ENCODE measurements at regions not wholly inside any gene's neighbourhood (a gene's known extent, or its start where the extent isn't known, plus 50 kb on each side); places are given as distances from the start of the nearest gene placed in this dataset.

DNA sequence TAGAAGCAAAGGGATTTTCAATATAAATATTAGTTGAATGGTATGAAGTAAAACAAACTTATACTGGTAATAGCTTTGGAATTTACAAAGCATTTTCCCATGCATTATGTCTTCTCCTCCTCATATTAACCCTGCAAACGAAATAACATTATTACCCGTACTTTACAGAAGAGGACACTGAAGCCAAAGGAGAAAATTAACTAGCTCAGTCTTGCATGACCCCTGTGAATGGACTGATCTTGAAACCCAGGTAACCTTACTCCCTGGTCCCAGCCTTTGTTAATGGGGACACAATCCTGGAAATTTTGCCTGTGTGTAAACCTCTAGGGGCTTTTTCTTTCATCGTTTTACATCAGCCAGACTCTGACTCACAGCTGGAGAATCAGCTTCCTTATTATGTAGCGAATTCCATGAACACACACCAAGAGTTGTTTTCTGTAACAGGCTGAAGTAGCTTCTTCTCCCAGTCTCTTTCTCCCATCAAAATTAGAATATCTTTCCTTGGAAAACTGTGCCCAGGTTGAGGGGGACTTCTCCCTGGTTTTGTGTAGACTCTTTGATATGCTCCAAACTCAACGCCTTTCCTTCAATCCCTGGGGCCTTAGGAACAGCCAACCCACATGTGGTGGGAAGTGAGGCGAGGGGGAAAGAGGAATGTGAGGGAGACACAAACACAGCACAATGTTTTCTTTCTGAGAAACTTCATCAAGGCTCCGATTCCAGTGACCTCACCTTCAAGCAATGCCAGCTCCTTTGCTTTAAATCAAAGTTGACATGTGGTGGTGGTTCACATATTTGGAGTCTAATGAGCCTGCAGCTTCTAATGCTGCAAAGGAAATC is 480.9 kb upstream of the PAPPA start:
- no peaks in the 10 kb centered on the region for H3K27me3 ChIP-seq (ENCODE audit: low read depth, low read length)
- H3K4me2 ChIP-seq (ENCODE audit: low read length): no peak overlapping the region
- H3K9me3 ChIP-seq (ENCODE audit: insufficient read depth, low read length): no peaks in the 10 kb centered on the region
- H3K36me3 ChIP-seq (replicated peaks; ENCODE audit: low read depth, low read length): no peaks in the 10 kb centered on the region
- H3K9ac ChIP-seq (ENCODE audit: low read length): no peak overlapping the region
- H3K4me3 ChIP-seq (ENCODE audit: low read length): no peak overlapping the region
- H3K27ac ChIP-seq (ENCODE audit: low read length): no peak overlapping the region
- H3K4me1 ChIP-seq (ENCODE audit: low read length): peaks cover 8% of the 10 kb centered on the region
- no peak for TF ChIP-seq EZH2phosphoT487 (IDR thresholded peaks at IDR 0.05; ENCODE audit: low read depth)
- no peak overlapping the region for H2AFZ ChIP-seq (ENCODE audit: low read depth, low read length)
- H4K20me1 ChIP-seq (ENCODE audit: insufficient read depth, low read length): no peaks in the 10 kb centered on the region
- no peaks in the 10 kb centered on the region for H3K79me2 ChIP-seq (ENCODE audit: low read length)

DNA sequence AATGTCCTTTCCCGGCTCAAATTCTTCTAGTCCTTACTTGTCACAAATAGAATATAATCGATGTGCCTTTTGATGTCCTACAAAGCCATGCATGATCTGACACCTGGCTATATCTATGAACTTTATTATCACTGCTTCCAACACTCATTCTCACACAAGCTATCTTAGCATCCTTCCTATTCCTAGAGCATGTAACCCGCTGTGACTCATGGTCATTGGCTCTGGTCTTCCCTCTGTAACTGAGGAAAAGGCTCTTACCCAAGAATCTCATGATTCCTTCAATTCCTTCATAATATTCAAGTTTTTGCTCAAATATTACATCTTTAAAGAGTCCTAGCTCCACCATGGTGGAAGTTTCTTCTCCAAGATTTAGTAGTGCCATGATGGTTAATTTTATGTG is 480.0 kb upstream of the PAPPA start:
- H3K9me3 ChIP-seq (ENCODE audit: insufficient read depth, low read length): no peaks in the 10 kb centered on the region
- H4K20me1 ChIP-seq (ENCODE audit: insufficient read depth, low read length): no peaks in the 10 kb centered on the region
- H3K4me3 ChIP-seq (ENCODE audit: low read length): no peak overlapping the region
- H3K27me3 ChIP-seq (ENCODE audit: low read depth, low read length): no peaks in the 10 kb centered on the region
- no peak overlapping the region for H3K27ac ChIP-seq (ENCODE audit: low read length)
- H3K79me2 ChIP-seq (ENCODE audit: low read length): no peaks in the 10 kb centered on the region
- no peak overlapping the region for H2AFZ ChIP-seq (ENCODE audit: low read depth, low read length)
- H3K4me1 ChIP-seq (ENCODE audit: low read length): peaks cover 8% of the 10 kb centered on the region
- H3K9ac ChIP-seq (ENCODE audit: low read length): no peak overlapping the region
- no peak overlapping the region for H3K4me2 ChIP-seq (ENCODE audit: low read length)
- TF ChIP-seq EZH2phosphoT487 (IDR thresholded peaks at IDR 0.05; ENCODE audit: low read depth) (no peak), CTCF (IDR thresholded peaks at IDR 0.05; ENCODE audit: low read depth, low read length) (no peak)
- no peaks in the 10 kb centered on the region for H3K36me3 ChIP-seq (replicated peaks; ENCODE audit: low read depth, low read length)

GRCh38 chr9:115674091-115674490 is 479.5 kb upstream of the PAPPA start:
- no peaks in the 10 kb centered on the region for H3K79me2 ChIP-seq (ENCODE audit: low read length)
- no peak overlapping the region for H2AFZ ChIP-seq (ENCODE audit: low read depth, low read length)
- H3K27ac ChIP-seq (ENCODE audit: low read length): no peak overlapping the region
- peaks cover 3% of the 10 kb centered on the region for H3K4me1 ChIP-seq (ENCODE audit: low read length)
- H3K4me3 ChIP-seq (ENCODE audit: low read length): no peak overlapping the region
- no peak overlapping the region for H3K9ac ChIP-seq (ENCODE audit: low read length)
- H4K20me1 ChIP-seq (ENCODE audit: insufficient read depth, low read length): no peaks in the 10 kb centered on the region
- no peaks in the 10 kb centered on the region for H3K36me3 ChIP-seq (replicated peaks; ENCODE audit: low read depth, low read length)
- no peaks in the 10 kb centered on the region for H3K27me3 ChIP-seq (ENCODE audit: low read depth, low read length)
- no peak overlapping the region for H3K4me2 ChIP-seq (ENCODE audit: low read length)
- TF ChIP-seq EZH2phosphoT487 (IDR thresholded peaks at IDR 0.05; ENCODE audit: low read depth) (no peak), CTCF (IDR thresholded peaks at IDR 0.05; ENCODE audit: low read depth, low read length) (no peak)
- H3K9me3 ChIP-seq (ENCODE audit: insufficient read depth, low read length): no peaks in the 10 kb centered on the region

DNA sequence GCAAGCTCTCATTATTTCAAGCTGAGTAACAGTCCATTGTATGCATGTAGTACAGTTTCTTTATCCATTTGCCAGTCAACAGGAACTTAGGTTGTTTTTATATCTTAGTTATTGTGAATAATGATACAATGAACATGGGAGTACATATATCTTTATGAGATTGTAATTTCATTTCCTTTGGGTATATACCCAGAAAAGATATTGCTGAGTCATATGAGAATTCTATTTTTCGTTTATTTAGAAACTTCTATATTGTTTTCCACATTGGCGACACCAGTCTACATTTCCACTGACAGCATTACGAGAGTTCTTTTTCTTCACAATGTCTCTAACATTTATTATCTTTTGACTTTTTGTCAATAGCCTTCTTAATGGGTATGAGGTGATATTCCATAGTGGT is 477.8 kb upstream of the PAPPA start:
- Histone ChIP-seq H3K4me1 (ENCODE audit: low read length) (no peaks in the 10 kb centered on the region), H3K9ac (ENCODE audit: low read length) (no peak overlapping the region), H4K20me1 (ENCODE audit: insufficient read depth, low read length) (no peaks in the 10 kb centered on the region), H3K9me3 (ENCODE audit: insufficient read depth, low read length) (no peaks in the 10 kb centered on the region), H3K27me3 (ENCODE audit: low read depth, low read length) (no peaks in the 10 kb centered on the region), H3K79me2 (ENCODE audit: low read length) (no peaks in the 10 kb centered on the region), H3K36me3 (replicated peaks; ENCODE audit: low read depth, low read length) (no peaks in the 10 kb centered on the region), H2AFZ (ENCODE audit: low read depth, low read length) (no peak overlapping the region), H3K4me3 (ENCODE audit: low read length) (no peak overlapping the region), H3K4me2 (ENCODE audit: low read length) (no peak overlapping the region), H3K27ac (ENCODE audit: low read length) (no peak overlapping the region)
- TF ChIP-seq CTCF (IDR thresholded peaks at IDR 0.05; ENCODE audit: low read depth, low read length): no peak
- no peak for TF ChIP-seq EZH2phosphoT487 (IDR thresholded peaks at IDR 0.05; ENCODE audit: low read depth)

Measured in OCI-LY3 (cell line).